Neural cell (in vitro differentiated cells): ENCODE measurements at regions not wholly inside any gene's neighbourhood (a gene's known extent, or its start where the extent isn't known, plus 50 kb on each side); places are given as distances from the start of the nearest gene placed in this dataset.

Source experiments
- EZH2 ChIP-seq: fragments of 200-600, 300-800 bp; shearing (Covaris generic), sonication (generic); IDR thresholded peaks from 2 replicates; pipeline ENCODE4 v1.6.1; 2014; ENCODE audit warnings: antibody characterized with exemption, low read length, borderline replicate concordance, mild to moderate bottlenecking; ENCODE audit not compliant: insufficient read depth, poor library complexity, severe bottlenecking
- TF ChIP-seq, protein P1 (sequence below): fragments of 450-650 bp; IDR thresholded peaks from 2 replicates; pipeline ENCODE4 v1.5.1; 2014; ENCODE audit warnings: antibody characterized with exemption, mild to moderate bottlenecking, moderate library complexity; ENCODE audit not compliant: poor library complexity, severe bottlenecking

DNA sequence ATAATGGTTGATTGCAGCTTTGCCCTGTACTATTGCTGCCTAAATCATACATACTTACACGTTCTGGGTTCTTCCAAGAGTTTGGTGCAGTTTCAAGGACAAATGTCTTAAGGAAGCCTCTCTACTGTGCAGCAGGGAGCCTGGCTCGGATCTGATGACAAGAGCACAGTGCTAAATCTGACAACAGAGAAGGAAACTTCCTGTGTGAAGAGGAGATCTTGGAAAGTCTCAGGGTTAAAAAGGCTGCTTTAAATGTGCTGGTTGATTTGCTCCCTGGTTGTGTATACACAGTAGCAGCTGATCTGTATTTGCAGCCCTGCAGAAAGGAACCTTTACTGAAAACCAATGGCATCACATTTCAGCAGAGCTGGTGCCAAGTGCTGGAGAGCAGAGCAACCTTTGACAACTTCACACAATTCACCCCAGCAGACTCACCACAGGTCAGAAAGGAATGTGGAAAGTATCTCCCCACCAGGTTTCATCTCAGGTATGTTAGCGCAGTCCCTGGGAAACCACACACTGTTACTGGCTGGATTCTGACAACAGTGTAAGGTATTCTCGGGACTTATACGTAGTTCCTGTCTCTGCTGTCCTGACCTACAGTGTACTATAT is 355.0 kb upstream of the ESRRG start:
- no peak for TF ChIP-seq EZH2
- TF ChIP-seq, protein P1, sequence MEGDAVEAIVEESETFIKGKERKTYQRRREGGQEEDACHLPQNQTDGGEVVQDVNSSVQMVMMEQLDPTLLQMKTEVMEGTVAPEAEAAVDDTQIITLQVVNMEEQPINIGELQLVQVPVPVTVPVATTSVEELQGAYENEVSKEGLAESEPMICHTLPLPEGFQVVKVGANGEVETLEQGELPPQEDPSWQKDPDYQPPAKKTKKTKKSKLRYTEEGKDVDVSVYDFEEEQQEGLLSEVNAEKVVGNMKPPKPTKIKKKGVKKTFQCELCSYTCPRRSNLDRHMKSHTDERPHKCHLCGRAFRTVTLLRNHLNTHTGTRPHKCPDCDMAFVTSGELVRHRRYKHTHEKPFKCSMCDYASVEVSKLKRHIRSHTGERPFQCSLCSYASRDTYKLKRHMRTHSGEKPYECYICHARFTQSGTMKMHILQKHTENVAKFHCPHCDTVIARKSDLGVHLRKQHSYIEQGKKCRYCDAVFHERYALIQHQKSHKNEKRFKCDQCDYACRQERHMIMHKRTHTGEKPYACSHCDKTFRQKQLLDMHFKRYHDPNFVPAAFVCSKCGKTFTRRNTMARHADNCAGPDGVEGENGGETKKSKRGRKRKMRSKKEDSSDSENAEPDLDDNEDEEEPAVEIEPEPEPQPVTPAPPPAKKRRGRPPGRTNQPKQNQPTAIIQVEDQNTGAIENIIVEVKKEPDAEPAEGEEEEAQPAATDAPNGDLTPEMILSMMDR, result no peak
